ENCODE measurements at regions not wholly inside any gene's neighbourhood (a gene's known extent, or its start where the extent isn't known, plus 50 kb on each side); places are given as distances from the start of the nearest gene placed in this dataset.
A peak's percentile ranks its signal among the peaks of the same experiment; 100 is the strongest.
"Not testable (repeated sequence)": the region's sequence is repeated elsewhere in the genome, so short reads cannot be mapped to it uniquely, and the experiment has no call there.

- DNase-seq, result no peak
Measured at GRCh38 chr4:145293658-145294057, 113.3 kb upstream of the OTUD4 start.

- DNase-seq, result no peak
Measured at GRCh38 chr4:145290955-145291354, 110.6 kb upstream of the OTUD4 start.

GRCh38 chr4:145289403-145290076 is 109.2 kb upstream of the OTUD4 start:
- DNase-seq, result no peak

GRCh38 chr4:145287351-145287750 is 107.0 kb upstream of the OTUD4 start:
- no peak for DNase-seq

- no peak for DNase-seq
Measured at GRCh38 chr4:145285928-145286327, 105.5 kb upstream of the OTUD4 start.

DNA sequence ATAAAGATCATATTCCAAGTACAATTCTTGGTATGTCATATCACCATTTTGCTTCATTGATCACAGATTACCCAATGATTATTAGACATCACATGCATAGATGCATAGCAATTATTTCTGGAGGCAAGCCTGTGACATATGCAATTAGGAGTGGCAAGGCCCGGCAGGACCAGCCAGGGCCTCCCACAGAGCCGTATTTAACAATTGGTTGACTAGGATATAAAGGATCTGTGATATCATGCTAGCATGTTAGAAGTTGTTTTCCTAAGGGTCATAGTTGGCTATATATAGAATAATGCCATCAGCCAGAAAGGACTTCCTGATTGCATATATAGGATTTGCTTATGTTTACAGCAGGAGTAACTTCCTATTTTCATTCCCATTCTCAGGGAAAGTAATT is 103.5 kb upstream of the OTUD4 start:
- DNase-seq, result no peak

GRCh38 chr4:145281951-145282350 is 101.6 kb upstream of the OTUD4 start:
- DNase-seq, result no peak

DNA sequence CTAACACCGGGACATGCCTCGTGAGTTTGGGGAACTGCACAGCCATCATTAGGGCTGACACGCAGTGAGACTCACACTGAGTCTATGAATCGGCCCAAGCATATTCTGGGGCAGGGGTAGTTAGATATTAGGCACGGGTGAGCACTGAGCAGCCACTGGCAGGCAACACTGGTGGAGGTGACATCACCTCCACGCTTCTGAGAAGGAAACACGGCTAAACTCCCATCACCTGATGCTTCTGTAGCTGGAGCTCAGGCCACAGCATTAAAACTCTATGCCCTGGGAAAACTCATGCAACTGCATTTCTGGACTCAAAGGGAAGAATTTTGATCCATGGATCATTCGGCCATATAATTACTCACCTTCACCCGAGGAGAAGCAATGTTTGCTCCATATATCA is 100.8 kb upstream of the OTUD4 start:
- no peak for DNase-seq

GRCh38 chr4:145280541-145280940 is 100.2 kb upstream of the OTUD4 start:
- DNase-seq, result no peak

DNA sequence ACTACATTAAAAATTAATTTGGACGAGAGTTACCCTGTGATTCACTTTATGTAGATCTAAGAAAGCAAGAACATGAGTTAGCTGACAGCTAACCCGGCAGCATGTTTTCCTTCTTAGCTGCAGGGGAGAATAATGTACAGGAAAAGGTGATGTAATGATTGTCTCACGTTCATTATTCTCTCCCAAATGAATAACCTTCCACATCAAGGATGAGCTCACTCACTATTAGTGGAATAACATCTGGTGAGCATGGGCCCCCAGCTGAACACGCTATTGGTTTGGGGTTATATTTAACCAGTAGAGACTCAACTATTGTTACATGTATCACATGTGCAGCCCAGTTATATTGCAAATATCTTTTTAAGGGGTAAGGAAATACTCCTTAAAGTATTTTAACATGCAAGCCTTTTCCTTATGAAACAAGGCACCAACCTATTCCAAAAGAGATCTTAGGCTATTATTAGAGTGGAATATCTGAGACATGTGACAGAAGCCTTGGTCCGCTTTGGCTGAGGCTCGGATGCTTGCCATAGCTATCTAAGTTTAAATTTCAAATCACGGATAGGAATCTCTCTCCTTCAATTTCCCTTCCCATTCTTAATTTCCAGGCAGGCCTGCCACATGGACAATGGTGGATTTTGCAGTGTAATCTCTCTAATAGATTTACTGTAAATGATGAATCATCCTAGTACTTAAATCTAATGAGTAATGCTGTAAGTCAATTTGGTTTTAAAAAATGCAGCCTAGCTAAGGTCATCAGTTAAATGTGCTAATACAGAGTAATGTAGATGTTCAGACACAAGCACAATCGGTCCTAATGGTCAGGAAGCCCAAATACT is 99.0 kb upstream of the OTUD4 start:
- no peak for DNase-seq

GRCh38 chr4:145278341-145279121 is 98.1 kb upstream of the OTUD4 start:
- no peak for DNase-seq

DNA sequence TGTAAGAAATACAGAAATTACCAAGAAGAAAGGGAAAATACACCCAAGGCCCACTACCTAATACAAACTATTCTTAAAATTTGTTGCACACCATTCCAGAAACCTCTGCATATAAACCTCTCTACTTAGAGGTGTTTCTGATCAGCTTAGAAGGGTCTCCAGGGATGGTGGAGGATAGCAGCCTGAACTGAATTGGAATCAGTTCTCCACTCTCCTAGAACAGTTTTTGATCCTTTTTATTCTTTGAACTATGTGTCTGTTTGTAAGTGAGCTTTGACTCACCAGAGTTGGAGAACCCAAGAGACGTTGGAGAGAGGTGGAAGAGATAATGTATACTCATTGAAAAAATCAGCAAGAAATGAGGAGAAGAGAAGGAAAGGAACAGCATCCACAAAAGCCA is 96.6 kb upstream of the OTUD4 start:
- DNase-seq, result no peak

DNA sequence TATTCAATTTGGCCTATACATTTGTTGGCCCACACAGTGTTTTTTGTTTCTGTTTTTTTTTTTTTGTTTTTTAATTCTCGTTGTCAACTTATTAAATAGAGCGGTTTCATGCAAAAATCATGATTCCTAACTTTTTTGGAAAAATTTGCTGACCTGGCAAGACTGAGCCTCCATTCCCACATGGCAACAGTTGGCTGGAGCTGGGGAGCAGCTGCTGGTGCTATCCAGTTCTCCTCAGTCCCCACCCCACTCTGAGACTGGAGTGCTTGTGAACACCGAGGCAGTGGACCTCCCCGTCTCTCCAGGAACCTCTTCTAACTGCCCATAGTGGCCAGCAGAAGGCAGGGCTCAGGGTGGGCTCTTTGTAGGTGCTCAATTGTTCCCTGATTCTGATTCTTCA is 95.7 kb upstream of the OTUD4 start:
- no peak for DNase-seq

DNA sequence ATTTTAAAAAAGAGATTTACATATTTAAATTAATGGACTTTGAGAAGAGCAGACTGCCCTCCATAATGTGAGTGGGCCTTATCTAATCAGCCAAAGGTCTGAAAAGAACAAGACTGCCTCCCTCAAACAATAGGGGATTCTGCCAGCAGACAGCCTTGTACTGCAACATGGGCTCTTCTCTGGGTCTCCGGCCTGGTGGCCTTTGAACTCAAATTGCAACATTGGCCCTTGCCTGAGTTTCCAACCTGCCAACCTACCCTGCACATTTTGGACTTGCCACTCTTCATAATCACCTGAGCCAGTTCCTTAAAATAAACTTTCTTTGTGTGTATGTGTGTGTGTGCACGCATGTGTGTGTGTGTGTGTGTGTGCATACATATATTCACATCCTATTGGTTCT is 90.8 kb upstream of the OTUD4 start:
- no peak for DNase-seq

- no peak for DNase-seq
Measured at GRCh38 chr4:145266881-145267280, 86.5 kb upstream of the OTUD4 start.

GRCh38 chr4:145260091-145260490 is 79.7 kb upstream of the OTUD4 start:
- DNase-seq, result no peak

GRCh38 chr4:145255311-145255710 is 74.9 kb upstream of the OTUD4 start:
- not testable (repeated sequence) for DNase-seq

- no peak for DNase-seq
Measured at GRCh38 chr4:145252190-145252589, 71.8 kb upstream of the OTUD4 start.

- no peak for DNase-seq
Measured at GRCh38 chr4:145251391-145251790, 71.0 kb upstream of the OTUD4 start.

DNA sequence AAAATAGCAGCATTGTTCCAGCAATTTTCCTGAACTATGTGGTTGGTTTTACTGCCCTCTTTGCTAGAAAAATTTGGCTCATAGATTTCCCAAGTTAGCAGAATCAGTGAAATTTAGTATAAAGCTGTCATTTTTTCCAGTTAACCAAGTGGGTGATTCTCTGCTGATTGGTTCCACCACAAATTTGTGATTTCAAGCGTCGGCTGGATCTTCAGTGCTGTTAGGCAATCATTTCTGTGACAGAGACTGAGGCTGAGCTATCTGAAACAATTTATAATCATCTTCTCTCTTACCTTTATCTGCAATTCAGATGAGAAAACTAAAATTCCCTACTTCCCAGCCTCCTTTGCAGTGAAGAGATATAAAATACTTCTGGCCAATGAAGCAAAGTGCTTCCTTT is 68.6 kb upstream of the OTUD4 start:
- no peak for DNase-seq

- DNase-seq, result no peak
Measured at GRCh38 chr4:145248502-145248901, 68.1 kb upstream of the OTUD4 start.

- DNase-seq, result peak; percentile 65
Measured at GRCh38 chr4:145234091-145234706, 53.8 kb upstream of the OTUD4 start.

Data from activated CD4-positive, alpha-beta T cell treated with anti-CD3 and anti-CD28 coated beads, Interleukin-2, Interleukin-6, amounts not matched to agents 100 ng/mL and 50 ng/mL, durations not matched to agents 16 hours and 8 hours (primary cell).